PC-3 (cell line): ENCODE measurements at regions not wholly inside any gene's neighbourhood (a gene's known extent, or its start where the extent isn't known, plus 50 kb on each side); places are given as distances from the start of the nearest gene placed in this dataset.

Source experiments
- ATAC-seq: fragments of 200-7000 bp; cut with Tn5 transposase; 2 replicates; pipeline ENCODE4 v1.9.1; 2020; ENCODE audit warnings: mild to moderate bottlenecking, moderate library complexity
- BruUV-seq: library from RNA; stranded (reverse); fragments of 400-500 nt; replicated peaks from 2 replicates; lab custom pipeline; 2021; lab: Mats Ljungman, UMichigan
- CTCF ChIA-PET: fragments of 300-600 bp; sonication (Branson Sonifier 250); formaldehyde crosslinking; loops from one replicate; lab custom pipeline; 2022; ENCODE audit warnings: antibody characterized with exemption; lab: Charles Lee
- POLR2A ChIA-PET: fragments of 300-600 bp; sonication (Branson Sonifier 250); formaldehyde crosslinking; loops from one replicate; lab custom pipeline; 2022; ENCODE audit warnings: antibody characterized with exemption; ENCODE audit not compliant: unreplicated experiment; lab: Charles Lee
- DNase-seq: peaks from one replicate; pipeline ENCODE4 v3.0.0-alpha.2; 2015
- H2AFZ ChIP-seq: fragments of 300-600 bp; sonication (generic); 2 replicates; pipeline ENCODE4 v1.6.0; 2016; ENCODE audit warnings: antibody characterized with exemption, low read length
- H3F3A ChIP-seq: fragments of 300-600 bp; sonication (generic); one replicate; pipeline ENCODE4 v1.6.0; 2017; ENCODE audit warnings: antibody characterized with exemption, low read length, control low read depth, mild to moderate bottlenecking; ENCODE audit not compliant: unreplicated experiment
- H3K27ac ChIP-seq: fragments of 300-600 bp; sonication (generic); 2 replicates; pipeline ENCODE4 v1.5.1; 2016; ENCODE audit warnings: mild to moderate bottlenecking, low read length
- H3K27me3 ChIP-seq: fragments of 300-600 bp; sonication (generic); 2 replicates; pipeline ENCODE4 v1.6.1; 2016; ENCODE audit warnings: low read length, mixed read lengths
- H3K36me3 ChIP-seq: fragments of 300-600 bp; sonication (generic); 2 replicates; pipeline ENCODE4 v1.6.1; 2016; ENCODE audit warnings: low read depth, mixed run types, low read length, mixed read lengths
- H3K4me1 ChIP-seq: fragments of 300-600 bp; sonication (generic); 2 replicates; pipeline ENCODE4 v1.5.1; 2016; ENCODE audit warnings: low read length; ENCODE audit not compliant: insufficient read depth
- H3K4me2 ChIP-seq: fragments of 300-600 bp; sonication (generic); 2 replicates; pipeline ENCODE4 v1.6.0; 2016; ENCODE audit warnings: low read length
- H3K4me3 ChIP-seq: fragments of 300-600 bp; sonication (generic); 2 replicates; pipeline ENCODE4 v1.5.1; 2016; ENCODE audit warnings: mild to moderate bottlenecking, low read length, mixed read lengths
- H3K79me2 ChIP-seq: fragments of 300-600 bp; sonication (generic); 2 replicates; pipeline ENCODE4 v1.6.1; 2017; ENCODE audit warnings: low read length, mixed read lengths
- H3K9ac ChIP-seq: fragments of 300-600 bp; sonication (generic); 2 replicates; pipeline ENCODE4 v1.6.0; 2016; ENCODE audit warnings: mild to moderate bottlenecking, low read length
- H3K9me2 ChIP-seq: fragments of 300-600 bp; sonication (generic); replicated peaks from 2 replicates; pipeline ENCODE4 v1.6.1; 2016; ENCODE audit warnings: mixed run types, low read length, mixed read lengths
- H3K9me3 ChIP-seq: fragments of 300-600 bp; sonication (generic); 2 replicates; pipeline ENCODE4 v1.6.1; 2016; ENCODE audit warnings: low read length, mixed read lengths
- H4K20me1 ChIP-seq: fragments of 300-600 bp; sonication (generic); 2 replicates; pipeline ENCODE4 v1.6.1; 2016; ENCODE audit warnings: low read length, mixed read lengths
- CTCF ChIP-seq: fragments of 300-600 bp; sonication (generic); conservative IDR thresholded peaks from 2 replicates; pipeline ENCODE4 v1.5.1; 2017; ENCODE audit warnings: antibody characterized with exemption, low read depth, mild to moderate bottlenecking, low read length
- EZH2 ChIP-seq: fragments of 300-600 bp; sonication (generic); IDR thresholded peaks from one replicate; pipeline ENCODE4 v1.6.1; 2017; ENCODE audit warnings: antibody characterized with exemption, mild to moderate bottlenecking, low read length; ENCODE audit not compliant: unreplicated experiment
- EZH2phosphoT487 ChIP-seq: fragments of 300-600 bp; sonication (generic); IDR thresholded peaks from 2 replicates; pipeline ENCODE4 v1.6.1; 2018; ENCODE audit warnings: mild to moderate bottlenecking, antibody characterized with exemption, low read length, borderline replicate concordance
- intact Hi-C: fragments of 100-400 bp; cut with micrococcal nuclease; formaldehyde crosslinking; loops from 2 replicates; pipeline ENCODE4 v1.9.0; 2023

GRCh38 chr14:29255692-29256091, 489.1 kb downstream of the FOXG1 start:
- Histone ChIP-seq H3K4me2 (no peak overlapping the region), H3K4me3 (no peak overlapping the region), H3K79me2 (no peaks in the 10 kb centered on the region), H3F3A (no peaks in the 10 kb centered on the region), H3K9ac (no peak overlapping the region), H3K27ac (no peak overlapping the region), H4K20me1 (no peaks in the 10 kb centered on the region), H3K9me2 (no peaks in the 10 kb centered on the region), H3K4me1 (no peaks in the 10 kb centered on the region), H2AFZ (no peak overlapping the region), H3K36me3 (no peaks in the 10 kb centered on the region), H3K9me3 (no peaks in the 10 kb centered on the region), H3K27me3 (no peaks in the 10 kb centered on the region)
- intact Hi-C loops: no loop called here
- ChIA-PET POLR2A (no interaction called here), CTCF (no interaction called here)
- ATAC-seq: no peak
- DNase-seq: no peak
- TF ChIP-seq EZH2phosphoT487 (no peak), CTCF (no peak), EZH2 (no peak)
- BruUV-seq: no TSS peak

- BruUV-seq: no TSS peak
- POLR2A ChIA-PET: no interaction called here
Measured at GRCh38 chr14:29262979-29263378, 496.4 kb downstream of the FOXG1 start.

More at GRCh38 chr14:29262979-29263378, 496.4 kb downstream of the FOXG1 start:
- Histone ChIP-seq H3K9me2 (no peaks in the 10 kb centered on the region), H3K9ac (no peak overlapping the region), H3K27me3 (no peaks in the 10 kb centered on the region), H3K4me2 (peak overlapping the region; percentile 38), H2AFZ (no peak overlapping the region), H3F3A (no peaks in the 10 kb centered on the region), H3K27ac (peak overlapping the region; percentile 22; the same call in 1 of the 2 replicates), H3K36me3 (no peaks in the 10 kb centered on the region), H3K9me3 (no peaks in the 10 kb centered on the region), H3K4me3 (no peak overlapping the region), H3K79me2 (no peaks in the 10 kb centered on the region), H4K20me1 (no peaks in the 10 kb centered on the region), H3K4me1 (peaks cover 15% of the 10 kb centered on the region)
- intact Hi-C loops: loop anchor here (1.0 kb wide), 1 partner anchor 23 kb away; no protein-coding TSS in a partner anchor
- CTCF ChIA-PET: no interaction called here
- TF ChIP-seq EZH2phosphoT487 (no peak), EZH2 (no peak), CTCF (no peak)
- ATAC-seq (peak; percentile 92), DNase-seq (peak; percentile 77)
